Neural cell (in vitro differentiated cells): ENCODE measurements at regions not wholly inside any gene's neighbourhood (a gene's known extent, or its start where the extent isn't known, plus 50 kb on each side); places are given as distances from the start of the nearest gene placed in this dataset.

Experiments
- H2AFZ ChIP-seq: fragments of 200-600, 300-800 bp; sonication (generic), shearing (Covaris generic); 2 replicates; pipeline ENCODE4 v1.6.0; 2014; ENCODE audit warnings: low read depth, mild to moderate bottlenecking, antibody characterized with exemption, low read length, moderate library complexity
- H3F3A ChIP-seq: fragments of 200-600 bp; shearing (Covaris generic); 2 replicates; pipeline ENCODE4 v1.6.1; 2016; ENCODE audit warnings: mild to moderate bottlenecking, moderate library complexity, mixed read lengths, antibody characterized with exemption, low read length; ENCODE audit not compliant: insufficient read depth, poor library complexity, severe bottlenecking
- H3K27ac ChIP-seq: fragments of 200-600, 300-800 bp; sonication (generic), shearing (Covaris generic); 2 replicates; pipeline ENCODE4 v1.5.1; 2014; ENCODE audit warnings: mild to moderate bottlenecking, low read length, moderate library complexity
- H3K27me3 ChIP-seq: fragments of 300-800, 200-600 bp; sonication (generic), shearing (Covaris generic); 2 replicates; pipeline ENCODE4 v1.6.0; 2014; ENCODE audit warnings: mild to moderate bottlenecking, low read depth, low read length, moderate library complexity; ENCODE audit not compliant: insufficient read depth
- H3K36me3 ChIP-seq: fragments of 300-800, 200-600 bp; sonication (generic), shearing (Covaris generic); 2 replicates; pipeline ENCODE4 v1.5.1; 2014; ENCODE audit warnings: mild to moderate bottlenecking, antibody characterized with exemption, low read length, moderate library complexity; ENCODE audit not compliant: insufficient read depth
- H3K4me2 ChIP-seq: fragments of 300-800, 200-600 bp; sonication (generic), shearing (Covaris generic); 2 replicates; pipeline ENCODE4 v1.6.0; 2014; ENCODE audit warnings: mild to moderate bottlenecking, low read length
- H3K4me3 ChIP-seq: fragments of 300-800, 200-600 bp; sonication (generic), shearing (Covaris generic); 2 replicates; pipeline ENCODE4 v1.5.1; 2014; ENCODE audit warnings: mild to moderate bottlenecking, low read length, moderate library complexity
- H3K79me2 ChIP-seq: fragments of 200-600 bp; shearing (Covaris generic); replicated peaks from 2 replicates; pipeline ENCODE4 v1.6.0; 2014; ENCODE audit warnings: mild to moderate bottlenecking, low read length, moderate library complexity; ENCODE audit not compliant: insufficient read depth
- H3K9ac ChIP-seq: fragments of 300-800, 200-600 bp; sonication (generic), shearing (Covaris generic); 2 replicates; pipeline ENCODE4 v1.6.1; 2016; ENCODE audit warnings: mild to moderate bottlenecking, low read length, mixed read lengths
- H3K9me2 ChIP-seq: fragments of 200-600 bp; shearing (Covaris generic); 2 replicates; pipeline ENCODE4 v1.6.1; 2016; ENCODE audit warnings: mild to moderate bottlenecking, low read length, mixed read lengths; ENCODE audit not compliant: insufficient read depth
- H3K9me3 ChIP-seq: fragments of 200-600, 300-800 bp; sonication (generic), shearing (Covaris generic); 2 replicates; pipeline ENCODE4 v1.6.1; 2016; ENCODE audit warnings: mild to moderate bottlenecking, mixed run types, low read length, moderate library complexity, mixed read lengths
- H4K20me1 ChIP-seq: fragments of 200-600 bp; shearing (Covaris generic); 2 replicates; pipeline ENCODE4 v1.6.1; 2016; ENCODE audit warnings: mild to moderate bottlenecking, mixed run types; ENCODE audit not compliant: insufficient read depth
- CTCF ChIP-seq: fragments of 450-650 bp; IDR thresholded peaks from 2 replicates; pipeline ENCODE4 v1.5.1; 2014; ENCODE audit warnings: antibody characterized with exemption, mild to moderate bottlenecking, moderate library complexity; ENCODE audit not compliant: poor library complexity, severe bottlenecking
- EP300 ChIP-seq: fragments of 450-650 bp; conservative IDR thresholded peaks from 2 replicates; pipeline ENCODE4 v1.6.1; 2014; ENCODE audit warnings: antibody characterized with exemption, mild to moderate bottlenecking, moderate library complexity; ENCODE audit not compliant: poor library complexity, severe bottlenecking
- EZH2 ChIP-seq: fragments of 200-600, 300-800 bp; shearing (Covaris generic), sonication (generic); IDR thresholded peaks from 2 replicates; pipeline ENCODE4 v1.6.1; 2014; ENCODE audit warnings: antibody characterized with exemption, low read length, borderline replicate concordance, mild to moderate bottlenecking; ENCODE audit not compliant: insufficient read depth, poor library complexity, severe bottlenecking
- MXI1 ChIP-seq: fragments of 450-650 bp; conservative IDR thresholded peaks from 2 replicates; pipeline ENCODE4 v1.6.1; 2014; ENCODE audit warnings: antibody characterized with exemption, mild to moderate bottlenecking; ENCODE audit not compliant: poor library complexity, severe bottlenecking
- POLR2AphosphoS5 ChIP-seq: IDR thresholded peaks from 2 replicates; pipeline ENCODE4 v1.6.1; 2012
- RAD21 ChIP-seq: fragments of 450-650 bp; conservative IDR thresholded peaks from 2 replicates; pipeline ENCODE4 v1.6.1; 2014; ENCODE audit warnings: antibody characterized with exemption, mild to moderate bottlenecking, moderate library complexity
- REST ChIP-seq: IDR thresholded peaks from 2 replicates; pipeline ENCODE4 v1.6.1; 2012; ENCODE audit warnings: borderline replicate concordance
- SMC3 ChIP-seq: fragments of 450-650 bp; conservative IDR thresholded peaks from 2 replicates; pipeline ENCODE4 v1.6.1; 2014; ENCODE audit warnings: antibody characterized with exemption, mild to moderate bottlenecking, moderate library complexity; ENCODE audit not compliant: poor library complexity
- TAF1 ChIP-seq: IDR thresholded peaks from 2 replicates; pipeline ENCODE4 v1.6.1; 2012; ENCODE audit warnings: low read depth

GRCh38 chr13:34030782-34031181 lies 212.8 kb downstream of the RFC3 start:
- Histone ChIP-seq H3K79me2 (no peaks in the 10 kb centered on the region), H3F3A (no peaks in the 10 kb centered on the region), H3K27me3 (no peaks in the 10 kb centered on the region), H3K9ac (no peak overlapping the region), H3K27ac (no peak overlapping the region), H3K4me2 (no peak overlapping the region), H3K9me3 (no peaks in the 10 kb centered on the region), H3K4me3 (no peak overlapping the region), H3K36me3 (no peaks in the 10 kb centered on the region), H4K20me1 (no peaks in the 10 kb centered on the region), H3K9me2 (no peaks in the 10 kb centered on the region), H2AFZ (no peak overlapping the region)
- TF ChIP-seq TAF1 (no peak), POLR2AphosphoS5 (no peak), CTCF (no peak), SMC3 (no peak), RAD21 (no peak)

GRCh38 chr13:34031610-34032009 lies 213.7 kb downstream of the RFC3 start:
- H3F3A ChIP-seq = no peaks in the 10 kb centered on the region
- no peaks in the 10 kb centered on the region for H3K27me3 ChIP-seq
- no peak overlapping the region for H2AFZ ChIP-seq
- H3K4me2 ChIP-seq = no peak overlapping the region
- no peak overlapping the region for H3K9ac ChIP-seq
- H3K79me2 ChIP-seq = no peaks in the 10 kb centered on the region
- H3K4me3 ChIP-seq = no peak overlapping the region
- H3K27ac ChIP-seq = no peak overlapping the region
- no peak for TF ChIP-seq POLR2AphosphoS5
- no peak for TF ChIP-seq TAF1
- TF ChIP-seq EZH2 = no peak
- TF ChIP-seq SMC3 = no peak
- no peak for TF ChIP-seq REST
- no peak for TF ChIP-seq RAD21
- no peak for TF ChIP-seq EP300
- no peaks in the 10 kb centered on the region for H3K36me3 ChIP-seq
- no peaks in the 10 kb centered on the region for H3K9me2 ChIP-seq
- H4K20me1 ChIP-seq = no peaks in the 10 kb centered on the region
- H3K9me3 ChIP-seq = no peaks in the 10 kb centered on the region

GRCh38 chr13:34034411-34034810 lies 216.5 kb downstream of the RFC3 start:
- H3K79me2 ChIP-seq = no peaks in the 10 kb centered on the region
- no peaks in the 10 kb centered on the region for H3F3A ChIP-seq
- no peak overlapping the region for H3K27ac ChIP-seq
- H3K9ac ChIP-seq = no peak overlapping the region
- no peak overlapping the region for H2AFZ ChIP-seq
- no peak overlapping the region for H3K4me3 ChIP-seq
- H3K27me3 ChIP-seq = no peaks in the 10 kb centered on the region
- H3K9me3 ChIP-seq = no peaks in the 10 kb centered on the region
- no peaks in the 10 kb centered on the region for H3K9me2 ChIP-seq
- no peak overlapping the region for H3K4me2 ChIP-seq
- no peaks in the 10 kb centered on the region for H3K36me3 ChIP-seq
- H4K20me1 ChIP-seq = no peaks in the 10 kb centered on the region
- TF ChIP-seq MXI1 = no peak
- no peak for TF ChIP-seq TAF1
- TF ChIP-seq REST = no peak
- no peak for TF ChIP-seq EP300
- TF ChIP-seq EZH2 = no peak
- no peak for TF ChIP-seq SMC3
- no peak for TF ChIP-seq RAD21
- no peak for TF ChIP-seq POLR2AphosphoS5
- no peak for TF ChIP-seq CTCF
